Neural progenitor cell (in vitro differentiated cells): ENCODE measurements at regions not wholly inside any gene's neighbourhood (a gene's known extent, or its start where the extent isn't known, plus 50 kb on each side); places are given as distances from the start of the nearest gene placed in this dataset.
"Not testable (repeated sequence)": the region's sequence is repeated elsewhere in the genome, so short reads cannot be mapped to it uniquely, and the experiment has no call there.

Experiments
- DNase-seq: peaks from one replicate; pipeline ENCODE4 v3.0.0-alpha.2; 2016; ENCODE audit warnings: low spot score
- H2AFZ ChIP-seq: fragments of 200-600 bp; sonication (generic); replicated peaks from 2 replicates; pipeline ENCODE4 v1.6.1; 2016; ENCODE audit warnings: antibody characterized with exemption
- H3F3A ChIP-seq: fragments of 200-600 bp; sonication (generic); 2 replicates; pipeline ENCODE4 v1.6.1; 2016; ENCODE audit warnings: antibody characterized with exemption, low read depth
- H3K27ac ChIP-seq: fragments of 200-600 bp; sonication (generic); 2 replicates; pipeline ENCODE4 v1.5.1; 2016; ENCODE audit warnings: mild to moderate bottlenecking
- H3K27me3 ChIP-seq: fragments of 200-600 bp; sonication (generic); 2 replicates; pipeline ENCODE4 v1.6.1; 2016; ENCODE audit warnings: mild to moderate bottlenecking, moderate library complexity
- H3K36me3 ChIP-seq: fragments of 200-600 bp; sonication (generic); 2 replicates; pipeline ENCODE4 v1.5.1; 2016
- H3K4me1 ChIP-seq: fragments of 200-600 bp; sonication (generic); 2 replicates; pipeline ENCODE4 v1.6.1; 2016; ENCODE audit warnings: mixed run types
- H3K4me2 ChIP-seq: fragments of 200-600 bp; sonication (generic); 2 replicates; pipeline ENCODE4 v1.6.1; 2016
- H3K4me3 ChIP-seq: fragments of 200-600 bp; sonication (generic); 2 replicates; pipeline ENCODE4 v1.5.1; 2016
- H3K79me2 ChIP-seq: fragments of 200-600 bp; sonication (generic); 2 replicates; pipeline ENCODE4 v1.6.1; 2016; ENCODE audit warnings: low read depth
- H3K9ac ChIP-seq: fragments of 200-600 bp; sonication (generic); 2 replicates; pipeline ENCODE4 v1.6.1; 2016
- H3K9me3 ChIP-seq: fragments of 200-600 bp; sonication (generic); 2 replicates; pipeline ENCODE4 v1.5.1; 2016; ENCODE audit warnings: low read depth
- H4K20me1 ChIP-seq: fragments of 200-600 bp; sonication (generic); 2 replicates; pipeline ENCODE4 v1.6.1; 2016; ENCODE audit warnings: low read depth
- H3K27ac Mint-ChIP-seq: 3 replicates; pipeline ENCODE4 v1.8.0; 2021; ENCODE audit warnings: mixed read lengths
- H3K27me3 Mint-ChIP-seq: 2 replicates; pipeline ENCODE4 v1.8.0; 2022; ENCODE audit warnings: low read depth, mild to moderate bottlenecking, inconsistent platforms, moderate library complexity, mixed read lengths; ENCODE audit not compliant: insufficient read depth
- H3K36me3 Mint-ChIP-seq: 3 replicates; pipeline ENCODE4 v1.8.0; 2021; ENCODE audit warnings: mixed read lengths
- H3K4me1 Mint-ChIP-seq: 3 replicates; pipeline ENCODE4 v1.8.0; 2021; ENCODE audit warnings: mixed read lengths
- H3K4me3 Mint-ChIP-seq: 3 replicates; pipeline ENCODE4 v1.8.0; 2021; ENCODE audit warnings: mild to moderate bottlenecking, moderate library complexity, mixed read lengths
- H3K9me3 Mint-ChIP-seq: 3 replicates; pipeline ENCODE4 v1.8.0; 2020; ENCODE audit warnings: mixed read lengths
- EZH2 ChIP-seq: fragments of 200-600 bp; sonication (generic); IDR thresholded peaks from 2 replicates; pipeline ENCODE4 v1.6.1; 2017; ENCODE audit warnings: antibody characterized with exemption, mild to moderate bottlenecking, moderate library complexity
- EZH2phosphoT487 ChIP-seq: fragments of 200-600 bp; sonication (generic); IDR thresholded peaks from 2 replicates; pipeline ENCODE4 v1.6.1; 2017; ENCODE audit warnings: antibody characterized with exemption
- TF ChIP-seq, protein P1 (sequence below): fragments of 200-600 bp; sonication (generic); IDR thresholded peaks from 2 replicates; pipeline ENCODE4 v1.5.1; 2017; ENCODE audit warnings: antibody characterized with exemption, mild to moderate bottlenecking

DNA sequence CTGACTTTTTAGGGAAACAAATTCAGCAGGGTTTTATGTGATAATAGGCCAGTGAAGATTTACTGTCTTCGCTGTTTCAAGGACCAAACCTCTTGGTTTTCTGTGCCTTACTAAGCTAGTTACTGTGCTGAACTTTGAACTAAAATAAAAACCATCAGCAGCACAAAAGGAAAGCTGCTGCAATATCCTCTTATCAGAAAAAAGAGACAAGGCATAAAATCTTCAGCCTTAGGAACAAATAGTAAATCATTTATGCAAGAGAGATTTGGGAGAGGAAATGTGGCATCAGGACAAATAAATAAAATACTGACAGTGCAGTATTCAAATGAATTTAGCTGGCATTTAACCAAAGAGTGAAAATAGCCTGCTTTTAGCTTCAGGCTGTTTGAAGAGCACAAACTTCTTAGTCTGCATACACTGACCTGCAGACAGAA is 64.1 kb upstream of the EHBP1 start:
- Histone ChIP-seq H3F3A (no peaks in the 10 kb centered on the region), H3K27me3 (no peaks in the 10 kb centered on the region), H3K79me2 (no peaks in the 10 kb centered on the region), H3K4me1 (no peaks in the 10 kb centered on the region), H3K36me3 (no peaks in the 10 kb centered on the region), H3K9ac (no peak overlapping the region), H2AFZ (no peak overlapping the region), H3K4me3 (no peak overlapping the region), H3K27ac (no peak overlapping the region), H3K4me2 (no peak overlapping the region), H3K9me3 (no peaks in the 10 kb centered on the region), H4K20me1 (no peaks in the 10 kb centered on the region)
- Mint-ChIP-seq H3K27ac (no peak overlapping the region), H3K36me3 (no peaks in the 10 kb centered on the region), H3K4me1 (peaks cover 15% of the 10 kb centered on the region), H3K4me3 (no peak overlapping the region), H3K9me3 (peaks cover 8% of the 10 kb centered on the region), H3K27me3 (peaks cover 2% of the 10 kb centered on the region)
- no peak for TF ChIP-seq EZH2
- TF ChIP-seq, protein P1, sequence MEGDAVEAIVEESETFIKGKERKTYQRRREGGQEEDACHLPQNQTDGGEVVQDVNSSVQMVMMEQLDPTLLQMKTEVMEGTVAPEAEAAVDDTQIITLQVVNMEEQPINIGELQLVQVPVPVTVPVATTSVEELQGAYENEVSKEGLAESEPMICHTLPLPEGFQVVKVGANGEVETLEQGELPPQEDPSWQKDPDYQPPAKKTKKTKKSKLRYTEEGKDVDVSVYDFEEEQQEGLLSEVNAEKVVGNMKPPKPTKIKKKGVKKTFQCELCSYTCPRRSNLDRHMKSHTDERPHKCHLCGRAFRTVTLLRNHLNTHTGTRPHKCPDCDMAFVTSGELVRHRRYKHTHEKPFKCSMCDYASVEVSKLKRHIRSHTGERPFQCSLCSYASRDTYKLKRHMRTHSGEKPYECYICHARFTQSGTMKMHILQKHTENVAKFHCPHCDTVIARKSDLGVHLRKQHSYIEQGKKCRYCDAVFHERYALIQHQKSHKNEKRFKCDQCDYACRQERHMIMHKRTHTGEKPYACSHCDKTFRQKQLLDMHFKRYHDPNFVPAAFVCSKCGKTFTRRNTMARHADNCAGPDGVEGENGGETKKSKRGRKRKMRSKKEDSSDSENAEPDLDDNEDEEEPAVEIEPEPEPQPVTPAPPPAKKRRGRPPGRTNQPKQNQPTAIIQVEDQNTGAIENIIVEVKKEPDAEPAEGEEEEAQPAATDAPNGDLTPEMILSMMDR = no peak
- no peak for TF ChIP-seq EZH2phosphoT487
- no peak for DNase-seq

DNA sequence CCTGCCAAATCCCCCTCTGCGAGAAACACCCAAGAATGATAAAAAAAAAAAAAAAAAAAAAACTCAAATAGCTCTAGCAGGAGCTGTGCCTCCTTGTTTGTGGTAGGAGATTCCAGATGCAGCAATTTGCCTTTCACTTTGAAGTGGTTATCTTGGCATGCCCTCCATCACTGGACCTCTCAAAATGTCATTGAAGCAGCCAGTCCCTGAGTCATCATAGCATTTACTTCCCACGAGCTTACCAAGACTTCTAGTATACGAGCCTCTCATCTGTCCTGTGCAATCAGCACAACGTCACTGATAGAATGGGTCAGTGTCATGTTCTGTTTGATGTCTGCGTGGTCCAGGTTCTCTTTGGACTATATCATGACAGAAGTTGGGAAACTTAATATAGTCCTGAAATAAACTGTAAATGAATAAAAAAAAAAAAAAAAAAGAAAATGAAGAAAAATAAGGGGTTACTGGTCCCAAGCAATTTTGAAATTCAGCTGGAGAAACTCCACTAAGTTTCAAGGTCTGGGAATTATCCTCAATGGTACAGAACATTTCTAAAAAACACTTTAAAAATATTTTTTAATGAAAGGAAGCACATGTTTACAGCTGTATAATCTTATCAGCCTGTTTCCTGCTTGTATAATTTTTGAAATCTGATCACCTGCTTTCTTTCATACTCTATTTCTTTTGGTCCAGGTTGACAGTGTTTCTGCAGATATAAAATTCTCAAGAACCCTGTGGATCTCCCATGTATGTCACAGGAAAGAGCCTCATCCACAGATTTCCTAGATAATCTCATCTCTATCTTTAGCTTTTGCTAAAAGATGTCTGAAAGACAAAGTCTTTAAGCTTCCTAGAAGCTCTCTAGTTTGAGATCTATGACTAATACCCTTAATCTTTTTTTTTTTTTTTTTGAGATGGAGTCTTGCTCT is 74.1 kb upstream of the EHBP1 start:
- Histone ChIP-seq H3K9ac (no peak overlapping the region), H2AFZ (no peak overlapping the region), H3K4me1 (no peaks in the 10 kb centered on the region), H3K4me2 (no peak overlapping the region), H3F3A (peaks cover 6% of the 10 kb centered on the region), H4K20me1 (no peaks in the 10 kb centered on the region), H3K9me3 (peaks cover 3% of the 10 kb centered on the region), H3K4me3 (no peak overlapping the region), H3K79me2 (no peaks in the 10 kb centered on the region), H3K36me3 (no peaks in the 10 kb centered on the region), H3K27ac (no peak overlapping the region), H3K27me3 (no peaks in the 10 kb centered on the region)
- TF ChIP-seq, protein P1 = no peak
- no peak for TF ChIP-seq EZH2
- no peak for TF ChIP-seq EZH2phosphoT487
- DNase-seq = no peak
- Mint-ChIP-seq H3K4me1 (no peaks in the 10 kb centered on the region), H3K36me3 (peaks cover 2% of the 10 kb centered on the region), H3K27ac (no peak overlapping the region), H3K4me3 (no peak overlapping the region), H3K9me3 (peaks cover 24% of the 10 kb centered on the region), H3K27me3 (no peaks in the 10 kb centered on the region)

DNA sequence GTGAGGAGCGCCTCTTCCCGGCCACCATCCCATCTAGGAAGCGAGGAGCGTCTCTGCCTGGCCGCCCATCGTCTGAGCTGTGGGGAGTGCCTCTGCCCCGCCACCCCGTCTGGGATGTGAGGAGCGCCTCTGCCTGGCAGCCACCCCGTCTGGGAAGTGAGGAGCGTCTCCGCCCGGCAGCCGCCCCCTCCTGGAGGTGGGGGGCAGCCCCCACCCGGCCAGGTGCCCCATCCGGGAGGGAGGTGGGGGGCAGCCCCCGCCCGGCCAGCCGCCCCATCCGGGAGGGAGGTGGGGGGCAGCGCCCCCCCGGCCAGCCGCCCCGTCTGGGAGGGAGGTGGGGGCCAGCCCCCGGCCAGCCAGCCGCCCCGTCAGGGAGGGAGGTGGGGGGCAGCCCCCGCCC is 75.3 kb upstream of the EHBP1 start:
- H3K4me2 ChIP-seq, H3K36me3 Mint-ChIP-seq, H3K79me2 ChIP-seq, H2AFZ ChIP-seq, H3F3A ChIP-seq, DNase-seq, H3K27me3 ChIP-seq, H3K4me3 ChIP-seq, H3K9me3 ChIP-seq, H3K4me1 Mint-ChIP-seq, H3K36me3 ChIP-seq, H3K27ac ChIP-seq, H3K9ac ChIP-seq, H3K4me3 Mint-ChIP-seq, H3K27ac Mint-ChIP-seq, H3K27me3 Mint-ChIP-seq, H3K4me1 ChIP-seq, H4K20me1 ChIP-seq: not testable (repeated sequence)
- peaks cover 24% of the 10 kb centered on the region for H3K9me3 Mint-ChIP-seq

DNA sequence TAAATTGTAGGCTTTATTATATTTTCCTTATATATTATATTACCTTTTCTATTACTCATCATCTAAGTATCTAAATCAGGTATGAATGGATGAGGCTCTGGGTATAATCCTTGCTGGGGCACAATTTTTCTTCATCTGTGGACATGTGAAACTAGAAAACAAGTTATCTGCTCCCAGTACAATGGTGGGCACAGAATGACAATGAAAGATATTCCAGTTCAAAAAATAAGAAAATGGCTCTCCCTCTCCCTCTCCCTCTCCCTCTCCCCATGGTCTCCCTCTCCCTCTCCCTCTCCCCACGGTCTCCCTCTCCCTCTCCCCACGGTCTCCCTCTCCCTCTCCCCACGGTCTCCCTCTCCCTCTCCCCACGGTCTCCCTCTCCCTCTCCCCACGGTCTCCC is 76.2 kb upstream of the EHBP1 start:
- not testable (repeated sequence) for H3K4me3 Mint-ChIP-seq, H3K27ac ChIP-seq, H3K4me2 ChIP-seq, H3K4me1 ChIP-seq, H3K27me3 ChIP-seq, H4K20me1 ChIP-seq, H2AFZ ChIP-seq, H3K27ac Mint-ChIP-seq, H3K4me3 ChIP-seq, H3K9ac ChIP-seq, DNase-seq, H3K36me3 ChIP-seq, H3K27me3 Mint-ChIP-seq, H3K36me3 Mint-ChIP-seq, H3F3A ChIP-seq, H3K79me2 ChIP-seq, H3K4me1 Mint-ChIP-seq, H3K9me3 ChIP-seq
- peaks cover 19% of the 10 kb centered on the region for H3K9me3 Mint-ChIP-seq
